Vagina (tissue), 2 donors: ENCODE measurements at regions not wholly inside any gene's neighbourhood (a gene's known extent, or its start where the extent isn't known, plus 50 kb on each side); places are given as distances from the start of the nearest gene placed in this dataset.

Experiments used
- CTCF ChIP-seq, 3 experiments: fragments of 450-650 bp in 2 of 3; fragments of 200-600 bp in 1 of 3; sonication (generic) in 1 of 3; IDR thresholded peaks; one replicate each; pipeline ENCODE4 v1.5.1; 2017 to 2019; ENCODE audit warnings: antibody characterized with exemption in 3 of 3, mild to moderate bottlenecking in 2 of 3, moderate library complexity in 2 of 3
- POLR2A ChIP-seq, 2 donors: fragments of 450-650 bp; IDR thresholded peaks; one replicate each; pipeline ENCODE4 v1.6.1; 2017; ENCODE audit warnings: antibody characterized with exemption in 2 of 2, mild to moderate bottlenecking in 2 of 2, moderate library complexity in 2 of 2
- POLR2AphosphoS5 ChIP-seq, 2 donors: sonication (generic); formaldehyde crosslinking; IDR thresholded peaks; one replicate each; pipeline ENCODE4 v1.9.0; 2017; ENCODE audit warnings: antibody characterized with exemption in 2 of 2, mild to moderate bottlenecking in 2 of 2, low read depth in 1 of 2; ENCODE audit not compliant: insufficient read depth in 1 of 2

- TF ChIP-seq POLR2A (IDR thresholded peaks at IDR 0.05), result no peak
- no peak for TF ChIP-seq CTCF (IDR thresholded peaks at IDR 0.05)
- TF ChIP-seq POLR2AphosphoS5 (IDR thresholded peaks at IDR 0.05; ENCODE audit: insufficient read depth in 1 of 2, low read depth in 1 of 2), result peak in 1 of 2 donors; percentile 21
These were observed 339.3 kb downstream of the HRH4 start for GRCh38 chr18:24799720-24800119.
